Endothelial cell (in vitro differentiated cells): ENCODE measurements at regions not wholly inside any gene's neighbourhood (a gene's known extent, or its start where the extent isn't known, plus 50 kb on each side); places are given as distances from the start of the nearest gene placed in this dataset.
"Not testable (repeated sequence)": the region's sequence is repeated elsewhere in the genome, so short reads cannot be mapped to it uniquely, and the experiment has no call there.

Source experiments
- DNase-seq: peaks from one replicate; pipeline ENCODE4 v3.0.0; 2021; ENCODE audit warnings: low spot score
- H3K27ac Mint-ChIP-seq: one replicate; pipeline ENCODE4 v1.8.0; 2021; ENCODE audit warnings: mixed read lengths, inconsistent platforms; ENCODE audit not compliant: unreplicated experiment
- H3K27me3 Mint-ChIP-seq: one replicate; pipeline ENCODE4 v1.8.0; 2021; ENCODE audit warnings: mild to moderate bottlenecking, moderate library complexity, mixed read lengths, inconsistent platforms; ENCODE audit not compliant: unreplicated experiment
- H3K36me3 Mint-ChIP-seq: one replicate; pipeline ENCODE4 v1.8.0; 2021; ENCODE audit warnings: mild to moderate bottlenecking, low read depth, mixed read lengths, inconsistent platforms; ENCODE audit not compliant: unreplicated experiment
- H3K4me1 Mint-ChIP-seq: one replicate; pipeline ENCODE4 v1.8.0; 2021; ENCODE audit warnings: mild to moderate bottlenecking, mixed read lengths, inconsistent platforms; ENCODE audit not compliant: unreplicated experiment
- H3K4me3 Mint-ChIP-seq: one replicate; pipeline ENCODE4 v1.8.0; 2021; ENCODE audit warnings: mild to moderate bottlenecking, mixed read lengths, inconsistent platforms; ENCODE audit not compliant: unreplicated experiment
- H3K9me3 Mint-ChIP-seq: one replicate; pipeline ENCODE4 v1.8.0; 2021; ENCODE audit warnings: mixed read lengths, inconsistent platforms; ENCODE audit not compliant: unreplicated experiment
- TF ChIP-seq, protein P1 (sequence below): fragments of 200-600 bp; sonication (generic); IDR thresholded peaks from one replicate; pipeline ENCODE4 v1.5.0; 2021; ENCODE audit warnings: antibody characterized with exemption; ENCODE audit not compliant: unreplicated experiment

DNA sequence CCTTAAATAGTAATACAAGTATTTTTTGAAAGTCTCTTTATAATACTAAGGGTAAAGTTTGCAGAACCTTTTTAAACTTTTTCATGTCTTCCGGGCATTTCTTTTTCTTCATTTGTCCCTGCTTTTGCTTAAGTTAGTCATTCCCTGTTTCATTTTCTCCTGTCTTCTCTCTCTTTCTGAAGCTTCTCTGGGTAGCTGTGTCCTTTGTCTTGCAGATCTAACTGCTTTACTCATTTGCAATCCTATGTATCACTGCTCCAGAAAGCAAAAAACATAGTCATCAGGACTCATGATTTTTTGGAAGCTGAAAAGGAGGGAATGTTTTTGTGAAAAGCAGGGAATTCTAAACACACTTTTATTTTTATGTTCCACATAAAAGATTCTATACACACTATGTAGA is 301.7 kb downstream of the MRPS30 start:
- peaks cover 2% of the 10 kb centered on the region for H3K27me3 Mint-ChIP-seq
- TF ChIP-seq, protein P1, sequence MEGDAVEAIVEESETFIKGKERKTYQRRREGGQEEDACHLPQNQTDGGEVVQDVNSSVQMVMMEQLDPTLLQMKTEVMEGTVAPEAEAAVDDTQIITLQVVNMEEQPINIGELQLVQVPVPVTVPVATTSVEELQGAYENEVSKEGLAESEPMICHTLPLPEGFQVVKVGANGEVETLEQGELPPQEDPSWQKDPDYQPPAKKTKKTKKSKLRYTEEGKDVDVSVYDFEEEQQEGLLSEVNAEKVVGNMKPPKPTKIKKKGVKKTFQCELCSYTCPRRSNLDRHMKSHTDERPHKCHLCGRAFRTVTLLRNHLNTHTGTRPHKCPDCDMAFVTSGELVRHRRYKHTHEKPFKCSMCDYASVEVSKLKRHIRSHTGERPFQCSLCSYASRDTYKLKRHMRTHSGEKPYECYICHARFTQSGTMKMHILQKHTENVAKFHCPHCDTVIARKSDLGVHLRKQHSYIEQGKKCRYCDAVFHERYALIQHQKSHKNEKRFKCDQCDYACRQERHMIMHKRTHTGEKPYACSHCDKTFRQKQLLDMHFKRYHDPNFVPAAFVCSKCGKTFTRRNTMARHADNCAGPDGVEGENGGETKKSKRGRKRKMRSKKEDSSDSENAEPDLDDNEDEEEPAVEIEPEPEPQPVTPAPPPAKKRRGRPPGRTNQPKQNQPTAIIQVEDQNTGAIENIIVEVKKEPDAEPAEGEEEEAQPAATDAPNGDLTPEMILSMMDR = no peak
- no peaks in the 10 kb centered on the region for H3K36me3 Mint-ChIP-seq
- no peak for DNase-seq
- no peak overlapping the region for H3K4me3 Mint-ChIP-seq
- H3K4me1 Mint-ChIP-seq = no peaks in the 10 kb centered on the region
- no peak overlapping the region for H3K27ac Mint-ChIP-seq
- no peaks in the 10 kb centered on the region for H3K9me3 Mint-ChIP-seq

DNA sequence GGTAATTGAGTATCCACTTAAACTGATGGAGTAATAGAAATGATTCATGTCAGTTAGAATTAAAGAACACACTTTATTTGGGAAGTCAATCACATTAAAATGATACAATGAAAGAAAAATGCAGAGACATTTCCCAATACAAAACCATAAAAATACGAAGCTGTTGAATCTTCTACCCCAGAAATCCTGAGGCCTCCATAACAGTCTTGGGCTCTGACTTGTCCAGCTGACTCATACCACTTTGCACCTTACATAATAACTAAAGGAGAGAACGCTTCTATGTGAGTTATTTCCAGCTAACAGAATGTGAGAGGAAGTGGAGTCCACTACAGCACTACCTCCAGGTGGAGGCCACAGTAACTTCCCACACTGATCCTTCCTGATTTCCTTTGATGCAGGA is 305.0 kb downstream of the MRPS30 start:
- H3K4me1 Mint-ChIP-seq = no peaks in the 10 kb centered on the region
- H3K27me3 Mint-ChIP-seq = no peaks in the 10 kb centered on the region
- H3K27ac Mint-ChIP-seq = no peak overlapping the region
- no peak for DNase-seq
- TF ChIP-seq, protein P1 = no peak
- no peaks in the 10 kb centered on the region for H3K36me3 Mint-ChIP-seq
- H3K9me3 Mint-ChIP-seq = no peaks in the 10 kb centered on the region
- no peak overlapping the region for H3K4me3 Mint-ChIP-seq

DNA sequence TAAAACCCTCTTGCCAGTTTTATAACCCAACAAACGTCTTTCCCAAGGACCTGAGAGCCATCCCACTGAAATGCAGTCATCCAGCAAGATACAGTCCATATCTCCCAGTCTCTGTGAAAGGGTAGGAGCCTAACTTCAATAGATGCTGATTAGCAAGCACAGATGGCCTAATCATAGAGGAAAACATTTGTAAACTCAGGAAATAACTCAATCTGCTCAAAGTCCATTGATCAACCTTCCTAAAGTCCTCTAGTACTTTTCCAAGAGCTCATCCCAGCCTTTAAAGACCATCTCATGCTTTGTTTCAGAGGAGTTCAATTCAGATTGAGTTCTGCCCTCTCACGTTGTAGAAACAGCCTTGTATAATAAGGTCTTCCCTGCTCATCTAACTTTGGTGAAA is 324.2 kb downstream of the MRPS30 start:
- Mint-ChIP-seq H3K9me3 (no peaks in the 10 kb centered on the region), H3K4me3 (no peak overlapping the region), H3K4me1 (no peaks in the 10 kb centered on the region), H3K27ac (no peak overlapping the region), H3K36me3 (no peaks in the 10 kb centered on the region), H3K27me3 (peaks cover 1% of the 10 kb centered on the region)
- TF ChIP-seq, protein P1 = no peak
- no peak for DNase-seq

DNA sequence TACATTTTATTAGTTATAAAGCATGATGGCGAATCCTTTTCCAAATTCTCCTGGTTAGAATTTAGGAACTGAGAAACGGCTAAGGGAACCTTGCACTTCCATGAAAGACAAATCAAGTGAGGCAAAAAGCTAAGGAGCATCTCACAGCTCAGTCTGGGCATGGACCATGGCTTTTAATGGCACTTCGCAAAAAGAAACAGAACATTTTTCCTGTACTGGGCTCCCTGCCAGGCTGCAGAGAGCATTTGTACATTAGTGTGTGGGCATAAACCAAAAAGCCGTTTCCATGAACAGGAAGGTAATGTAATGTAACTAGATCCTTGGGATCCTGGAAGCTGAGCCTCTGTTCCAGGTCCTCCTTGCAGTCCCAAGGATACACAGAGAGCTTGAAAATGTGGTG is 354.2 kb downstream of the MRPS30 start:
- Mint-ChIP-seq H3K27me3 (peaks cover 3% of the 10 kb centered on the region), H3K4me1 (peaks cover 3% of the 10 kb centered on the region), H3K4me3 (no peak overlapping the region), H3K36me3 (peaks cover 3% of the 10 kb centered on the region), H3K9me3 (no peaks in the 10 kb centered on the region), H3K27ac (no peak overlapping the region)
- DNase-seq = no peak
- TF ChIP-seq, protein P1 = no peak

DNA sequence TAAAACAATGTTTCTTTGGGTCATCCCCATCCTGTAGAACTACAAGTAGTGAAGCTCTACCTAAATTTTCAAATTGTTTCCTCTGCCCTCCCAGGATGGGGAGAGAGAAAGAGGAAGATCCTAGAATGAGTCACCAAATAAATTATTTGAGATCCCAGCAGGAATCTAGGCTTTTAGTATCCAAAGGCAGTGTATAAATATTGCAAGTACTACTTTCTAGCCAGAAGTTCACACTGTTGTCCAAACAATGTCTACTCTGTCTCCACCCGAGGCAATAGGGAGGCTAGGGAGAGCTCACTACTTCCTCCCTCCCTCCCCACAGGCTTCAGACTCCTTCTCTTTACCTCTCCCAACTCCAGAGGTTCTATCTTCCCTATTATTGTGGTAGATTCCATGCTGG is 362.8 kb downstream of the MRPS30 start:
- H3K27me3 Mint-ChIP-seq = no peaks in the 10 kb centered on the region
- no peak overlapping the region for H3K4me3 Mint-ChIP-seq
- no peaks in the 10 kb centered on the region for H3K9me3 Mint-ChIP-seq
- no peaks in the 10 kb centered on the region for H3K4me1 Mint-ChIP-seq
- no peak overlapping the region for H3K27ac Mint-ChIP-seq
- TF ChIP-seq, protein P1 = no peak
- H3K36me3 Mint-ChIP-seq = no peaks in the 10 kb centered on the region
- DNase-seq = no peak

DNA sequence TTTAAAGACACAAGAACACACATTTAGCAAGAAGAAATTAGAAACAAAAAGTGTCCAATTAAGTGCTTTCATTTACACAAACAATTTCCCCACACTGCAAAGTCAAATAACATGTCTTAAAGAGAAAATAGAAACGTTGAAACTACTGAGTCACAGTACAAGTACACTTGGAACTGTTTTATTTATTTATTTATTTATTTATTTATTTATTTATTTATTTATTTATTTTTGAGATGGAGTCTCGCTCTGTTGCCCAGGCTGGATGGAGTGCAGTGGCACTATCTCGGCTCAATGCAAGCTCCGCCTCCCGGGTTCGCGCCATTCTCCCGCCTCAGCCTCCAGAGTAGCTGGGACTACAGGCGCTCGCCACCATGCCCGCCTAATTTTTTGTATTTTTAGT is 363.9 kb downstream of the MRPS30 start:
- not testable (repeated sequence) for H3K27ac Mint-ChIP-seq, DNase-seq, H3K36me3 Mint-ChIP-seq, H3K4me3 Mint-ChIP-seq, H3K27me3 Mint-ChIP-seq, H3K4me1 Mint-ChIP-seq, H3K9me3 Mint-ChIP-seq
